Colon (tissue), 2 donors: ENCODE measurements at regions not wholly inside any gene's neighbourhood (a gene's known extent, or its start where the extent isn't known, plus 50 kb on each side); places are given as distances from the start of the nearest gene placed in this dataset.
"Not testable (repeated sequence)": the region's sequence is repeated elsewhere in the genome, so short reads cannot be mapped to it uniquely, and the experiment has no call there.

Experiments
- FAIRE-seq: peaks from 2 replicates; lab custom pipeline; 2012; peaks lifted over from hg19 to GRCh38; lab: Jason Lieb, UNC
- donor health status: control.
- donor health status: control.

DNA sequence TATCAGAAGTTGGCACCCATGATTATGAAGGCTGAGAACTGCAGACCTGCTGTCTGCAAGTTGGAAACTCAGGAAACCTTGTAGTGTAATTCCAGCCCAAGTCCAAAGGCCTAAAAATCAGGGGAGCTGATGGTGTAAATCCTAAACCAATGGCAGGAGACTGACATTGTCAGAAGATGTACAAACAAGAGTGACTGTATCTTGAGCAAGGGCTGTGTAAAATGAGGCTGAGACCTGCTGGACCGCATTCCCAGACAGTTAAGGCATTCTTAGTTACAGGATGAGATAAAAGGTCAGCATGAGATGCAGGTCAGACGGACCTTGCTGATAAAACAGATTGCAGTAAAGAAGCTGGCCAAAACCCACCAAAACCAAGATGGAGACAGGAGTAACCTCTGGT, 147.7 kb downstream of the COG6 start:
- no peak for FAIRE-seq

- no peak for FAIRE-seq
These were observed 148.4 kb downstream of the COG6 start for GRCh38 chr13:39803851-39804250.

GRCh38 chr13:39804332-39805210, 149.1 kb downstream of the COG6 start:
- no peak for FAIRE-seq

DNA sequence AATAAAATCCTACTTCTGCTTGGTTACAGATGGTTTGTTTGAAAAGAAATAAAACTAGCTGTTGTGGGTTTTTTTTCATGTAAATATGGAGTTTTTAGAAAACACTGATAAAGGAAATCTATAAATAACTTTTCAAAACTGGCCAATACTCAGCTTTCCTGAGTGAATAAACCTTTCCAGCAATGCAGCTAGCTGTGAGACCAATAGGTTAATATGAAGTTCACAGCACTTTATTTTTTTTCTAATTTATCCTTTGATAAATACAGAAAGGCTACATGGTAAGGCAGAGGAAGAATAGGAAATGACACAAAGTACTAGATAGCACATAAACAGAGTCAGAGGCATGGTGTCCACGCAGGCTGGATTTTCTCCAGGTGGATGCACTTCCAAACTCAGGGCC, 154.0 kb downstream of the COG6 start:
- FAIRE-seq, result no peak

DNA sequence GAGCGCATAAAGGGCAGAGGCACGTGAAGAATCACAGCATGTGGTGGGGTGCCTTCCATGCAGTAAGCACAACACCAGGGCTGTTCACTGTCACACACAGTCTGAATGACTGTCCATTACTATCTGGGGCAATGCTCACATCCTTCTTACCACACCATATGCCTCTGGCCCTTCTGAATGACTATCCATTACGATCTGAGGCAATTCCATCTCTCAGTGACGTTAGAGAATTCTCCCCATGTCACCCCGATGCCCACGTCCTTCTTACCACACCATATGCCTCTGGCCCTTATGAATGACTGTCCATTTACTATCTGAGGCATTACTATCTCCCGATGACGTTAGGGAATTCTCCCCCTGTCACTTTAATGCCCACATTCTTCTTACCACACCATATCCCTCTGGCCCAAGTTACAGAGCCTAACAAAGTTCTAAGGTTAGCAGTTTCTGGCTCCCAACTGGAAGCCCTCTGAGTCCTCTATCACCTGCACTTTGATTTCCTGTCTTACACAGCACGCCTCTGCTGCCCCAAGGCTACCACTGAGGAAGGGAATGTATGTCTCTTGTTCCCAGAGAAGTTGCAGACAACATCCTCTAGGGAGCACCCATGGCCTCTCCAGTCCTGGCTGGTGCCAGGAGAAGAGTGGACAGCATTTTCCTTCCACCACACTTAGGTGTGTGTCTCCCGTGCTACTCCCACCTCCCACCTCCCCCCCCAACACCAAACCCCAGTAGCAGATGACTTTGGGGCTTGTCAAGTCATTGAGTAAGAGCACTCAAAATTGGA, 154.8 kb downstream of the COG6 start:
- no peak for FAIRE-seq

DNA sequence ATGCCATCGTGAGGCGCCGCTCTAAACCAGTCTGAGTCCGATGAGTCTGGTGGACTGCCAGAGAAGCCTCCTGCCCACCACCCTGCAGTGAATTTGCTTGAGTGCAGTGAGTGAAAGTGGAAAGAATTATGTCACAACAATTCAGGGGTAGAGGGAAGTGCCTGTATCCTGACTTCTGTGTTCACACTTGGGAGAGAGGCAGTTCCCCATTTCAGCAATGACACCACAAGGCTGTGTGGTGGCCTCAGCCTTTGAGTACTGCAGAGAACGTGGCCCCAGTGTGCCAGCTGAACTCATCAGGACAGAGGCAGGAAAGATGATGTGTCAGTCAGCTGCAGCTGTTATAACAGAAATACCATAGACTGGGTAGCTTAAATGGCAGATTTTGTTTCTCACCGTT, 155.6 kb downstream of the COG6 start:
- no peak for FAIRE-seq

GRCh38 chr13:39811696-39812095, 156.2 kb downstream of the COG6 start:
- no peak for FAIRE-seq

- no peak for FAIRE-seq
These were observed 160.1 kb downstream of the COG6 start for GRCh38 chr13:39815345-39816111.

DNA sequence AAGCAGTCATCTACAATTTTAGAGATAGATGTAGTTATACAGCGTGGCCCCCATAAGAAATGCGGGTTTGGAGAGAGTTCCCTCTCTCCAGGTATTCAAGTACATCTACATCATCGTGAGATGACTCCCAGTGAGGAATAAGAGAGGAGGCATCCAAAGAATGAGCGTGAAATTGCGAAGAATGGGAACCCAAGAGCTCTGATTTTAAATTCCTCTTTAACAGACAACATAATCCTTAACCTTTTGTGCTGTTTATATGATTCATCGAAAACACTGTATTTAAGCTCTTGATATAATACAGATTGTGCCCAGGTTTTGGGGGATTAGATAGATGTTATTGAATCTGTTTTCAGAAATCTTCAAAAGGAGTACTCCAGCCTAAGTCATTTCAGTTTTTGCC, 161.5 kb downstream of the COG6 start:
- no peak for FAIRE-seq

GRCh38 chr13:39818953-39819352, 163.5 kb downstream of the COG6 start:
- no peak for FAIRE-seq

DNA sequence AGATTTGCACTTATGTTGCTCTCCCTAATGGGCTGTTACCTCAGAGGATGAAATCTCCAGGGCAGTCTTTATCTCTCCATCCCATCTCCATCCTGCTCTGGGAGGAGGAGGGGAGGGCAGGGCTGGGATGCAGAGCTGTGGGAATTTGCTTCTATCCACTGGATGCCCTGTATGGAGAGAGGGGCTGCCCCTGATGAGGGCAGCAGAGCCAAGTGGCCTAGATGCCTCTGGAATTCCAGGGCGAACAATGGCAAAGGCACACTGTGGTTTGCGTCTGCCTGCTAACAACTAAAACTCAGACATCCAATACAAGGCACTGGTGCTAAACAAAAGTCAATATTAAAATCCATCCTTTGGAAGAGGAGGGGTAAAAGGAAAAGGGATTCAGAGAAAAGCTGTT, 165.1 kb downstream of the COG6 start:
- no peak for FAIRE-seq

DNA sequence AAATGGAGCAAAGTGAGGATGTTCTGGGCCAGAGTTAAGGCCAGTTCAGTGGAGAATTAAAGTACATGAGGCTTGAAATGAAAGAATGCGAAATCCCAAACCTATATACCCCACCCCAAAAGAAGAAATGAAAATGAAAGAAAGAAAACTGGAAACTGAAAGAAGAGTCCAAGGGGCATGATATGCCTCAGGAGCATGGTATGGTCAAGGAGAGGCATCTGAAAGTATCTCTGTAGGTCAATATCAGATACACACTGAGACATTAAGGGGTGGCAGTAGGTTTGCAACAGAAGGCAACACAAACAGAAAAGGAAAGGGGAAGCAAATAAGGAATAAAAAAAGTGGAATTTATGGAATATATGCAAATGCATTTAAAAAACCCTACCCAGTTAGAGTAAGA, 166.5 kb downstream of the COG6 start:
- no peak for FAIRE-seq

DNA sequence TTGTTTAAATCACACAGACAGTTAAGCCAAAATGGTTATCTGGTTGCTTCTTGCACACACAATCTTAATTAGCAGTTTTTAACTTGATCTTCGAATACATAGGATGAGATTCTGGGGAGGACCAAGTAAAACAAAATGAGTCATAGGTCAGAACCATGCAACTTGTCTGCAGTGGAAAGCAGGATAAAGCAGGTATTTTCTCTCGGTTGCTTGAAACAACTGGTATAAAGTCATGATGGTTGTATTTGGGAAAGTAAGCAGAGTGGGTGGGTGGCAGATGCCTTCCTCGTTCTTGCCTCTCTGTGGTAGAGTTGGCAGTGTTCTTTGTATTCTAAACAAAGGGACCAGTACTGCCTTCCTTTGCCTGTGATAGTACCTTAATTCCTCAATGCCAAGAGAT, 167.0 kb downstream of the COG6 start:
- FAIRE-seq, result no peak

DNA sequence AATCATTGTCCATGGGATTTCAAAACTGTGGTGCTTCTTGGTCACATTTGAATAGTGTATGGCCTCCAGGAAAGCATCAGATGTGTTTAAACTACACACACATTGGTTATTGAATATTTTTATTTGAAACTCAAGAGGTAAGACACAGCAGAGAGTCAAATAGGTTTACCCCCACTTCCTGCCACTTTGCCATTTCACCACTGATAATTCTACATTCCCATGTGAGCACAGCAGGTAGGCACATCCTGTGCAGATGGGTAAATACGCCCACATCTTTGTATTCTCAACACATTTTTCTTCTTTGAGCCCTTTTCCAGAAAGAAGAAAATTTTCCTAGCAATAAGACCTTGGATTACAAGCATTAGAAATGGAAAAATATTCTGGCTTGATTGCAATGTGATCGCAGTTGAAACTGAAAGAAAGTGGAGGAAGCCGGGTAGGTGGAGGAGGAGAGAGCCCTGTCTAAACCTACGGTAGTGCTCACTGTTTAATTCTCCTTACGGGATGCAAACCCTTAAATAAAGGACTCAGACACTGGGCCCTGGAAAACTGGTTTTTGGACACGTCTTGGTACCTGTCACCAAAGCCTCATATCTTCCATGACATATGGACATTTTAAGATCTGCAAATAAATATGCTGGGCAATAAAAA, 167.7 kb downstream of the COG6 start:
- FAIRE-seq, result no peak

- FAIRE-seq, result no peak
These were observed 170.4 kb downstream of the COG6 start for GRCh38 chr13:39825886-39826285.

- no peak for FAIRE-seq
These were observed 179.8 kb downstream of the COG6 start for GRCh38 chr13:39835253-39835652.

GRCh38 chr13:39836038-39836437, 180.6 kb downstream of the COG6 start:
- FAIRE-seq, result no peak

DNA sequence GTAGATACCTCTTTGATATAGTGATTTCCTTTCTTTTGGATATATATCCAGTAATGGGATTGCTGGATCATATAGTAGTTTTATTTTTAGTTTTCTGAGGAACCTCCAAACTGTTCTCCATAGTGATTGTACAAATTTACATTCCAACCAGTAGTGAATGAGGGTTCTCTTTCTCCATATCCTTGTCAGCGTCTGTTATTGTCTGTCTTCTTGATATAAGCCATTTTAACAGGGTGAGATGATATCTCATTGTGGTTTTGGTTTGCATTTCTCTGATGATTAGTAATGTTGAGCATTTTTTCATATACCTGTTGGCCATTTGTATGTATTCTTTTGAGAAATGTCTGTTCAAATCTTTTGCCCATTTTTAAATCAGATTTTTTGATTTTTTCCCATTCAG, 182.4 kb downstream of the COG6 start:
- not testable (repeated sequence) for FAIRE-seq

- FAIRE-seq, result no peak
These were observed 184.7 kb downstream of the COG6 start for GRCh38 chr13:39840201-39840600.

- no peak for FAIRE-seq
These were observed 191.9 kb downstream of the COG6 start for GRCh38 chr13:39847336-39847735.

DNA sequence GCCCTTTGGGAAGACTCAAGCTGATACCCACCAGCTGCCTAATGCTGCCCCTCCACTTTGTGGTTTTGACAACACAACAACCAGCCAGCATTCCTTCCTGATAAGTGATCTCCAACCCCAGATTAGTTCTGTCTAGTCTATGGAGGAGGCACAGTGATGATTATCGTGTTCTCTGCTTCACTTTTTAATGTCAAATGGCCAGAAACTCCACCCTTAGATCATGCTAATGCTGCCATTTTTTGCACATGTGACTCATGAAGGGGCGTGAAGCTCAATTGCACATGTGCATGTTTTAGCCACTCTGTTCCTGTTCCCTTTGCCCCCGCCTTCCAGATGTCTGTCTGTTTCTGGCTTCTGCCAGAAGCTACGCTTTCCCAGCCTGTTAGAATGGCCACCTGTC, 199.8 kb downstream of the COG6 start:
- FAIRE-seq, result no peak

DNA sequence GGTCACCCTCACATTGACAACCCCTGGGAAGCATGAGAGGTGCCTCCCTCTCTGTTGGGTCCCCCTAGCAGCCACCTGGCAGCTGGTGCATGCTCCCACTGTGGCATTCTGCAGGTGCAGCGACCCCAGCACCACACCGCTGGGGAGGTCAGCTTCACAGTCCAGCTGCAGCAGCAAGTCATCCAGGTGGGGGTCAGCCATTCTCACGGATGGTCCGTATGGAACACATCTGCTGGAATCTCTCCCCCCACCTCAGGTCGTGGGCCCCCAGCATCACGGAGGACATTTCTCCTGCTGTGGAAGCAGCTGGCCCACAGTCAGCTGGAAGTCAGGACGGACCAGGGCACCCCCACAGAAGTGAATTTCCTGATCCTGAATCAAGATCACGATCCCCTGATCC, 201.3 kb downstream of the COG6 start:
- FAIRE-seq, result no peak
